Aorta (tissue), 5 donors: ENCODE measurements at regions not wholly inside any gene's neighbourhood (a gene's known extent, or its start where the extent isn't known, plus 50 kb on each side); places are given as distances from the start of the nearest gene placed in this dataset.
"Not testable (repeated sequence)": the region's sequence is repeated elsewhere in the genome, so short reads cannot be mapped to it uniquely, and the experiment has no call there.

ENCODE experiments used
- ATAC-seq: fragments of 200-7000 bp; cut with Tn5 transposase; one replicate; pipeline ENCODE4 v1.9.1; 2022; ENCODE audit warnings: moderate library complexity; ENCODE audit not compliant: low FRiP score
- DNase-seq, 2 donors: peaks; one replicate each; pipeline ENCODE4 v3.0.0-alpha.2; 2020
- H3K27ac ChIP-seq, 2 donors: one replicate each; pipeline ENCODE4 v1.5.1; 2013; ENCODE audit warnings: low read length in 2 of 2, mild to moderate bottlenecking in 2 of 2, moderate library complexity in 2 of 2, control low read depth in 1 of 2, inconsistent platforms in 1 of 2, low read depth in 1 of 2
- H3K27me3 ChIP-seq, 2 donors: one replicate each; pipeline ENCODE4 v1.6.1; 2013; ENCODE audit warnings: control low read depth in 1 of 2, low read length in 1 of 2, mild to moderate bottlenecking in 1 of 2, moderate library complexity in 1 of 2; ENCODE audit not compliant: insufficient read depth in 2 of 2, control insufficient read depth in 1 of 2
- H3K36me3 ChIP-seq, 2 donors: one replicate each; pipeline ENCODE4 v1.6.1; 2013; ENCODE audit warnings: control low read depth in 1 of 2, low read length in 1 of 2, mild to moderate bottlenecking in 1 of 2; ENCODE audit not compliant: insufficient read depth in 2 of 2, control insufficient read depth in 1 of 2
- H3K4me1 ChIP-seq, 2 donors: one replicate each; pipeline ENCODE4 v1.6.1; 2013; ENCODE audit warnings: low read length in 2 of 2, control low read depth in 1 of 2, mild to moderate bottlenecking in 1 of 2, moderate library complexity in 1 of 2; ENCODE audit not compliant: insufficient read depth in 2 of 2, control insufficient read depth in 1 of 2
- H3K4me3 ChIP-seq, 2 donors: one replicate each; pipeline ENCODE4 v1.5.1; 2013; ENCODE audit warnings: low read length in 2 of 2, control low read depth in 1 of 2, mild to moderate bottlenecking in 1 of 2
- H3K9me3 ChIP-seq: one replicate; pipeline ENCODE4 v1.6.1; 2013; ENCODE audit warnings: mild to moderate bottlenecking, low read length; ENCODE audit not compliant: control insufficient read depth
- WGBS, 2 donors: extraction: QIAGEN DNeasy Blood & Tissue Kit; methylation state at CpG; one replicate each; pipeline ENCODE4 v1.1.7; 2013; 5-methylcytosine and 5-hydroxymethylcytosine counted together
- intact Hi-C, 2 donors: fragments of 100-400 bp; cut with DNase I; formaldehyde crosslinking; loops; one replicate each; pipeline versions ENCODE4 v1.14.2 to v1.15.0; 2022
- donor health status: healthy with polysubstance abuse.
- donor health status: Bipolar disorder and iron deficiency.
- donor health status: DM: no; HTN: no; CAD: no.
- donor health status: DM: no; HTN: no; CAD: no.
- donor health status: DM: yes; HTN: yes; CAD: no.

GRCh38 chr4:146108756-146109155 is 66.8 kb upstream of the LSM6 start:
- 67 to 71% methylated on average over 1 of the region's 1 CpG for WGBS, 2 donors
- intact Hi-C loops = no loop called here
- H3K9me3 ChIP-seq = no peaks in the 10 kb centered on the region
- no peaks in the 10 kb centered on the region for H3K36me3 ChIP-seq
- H3K27ac ChIP-seq = no peak overlapping the region
- no peak overlapping the region for H3K4me3 ChIP-seq
- H3K4me1 ChIP-seq = no peaks in the 10 kb centered on the region
- no peaks in the 10 kb centered on the region for H3K27me3 ChIP-seq
- DNase-seq (no peak), ATAC-seq (no peak)

- WGBS, 2 donors = 87 to 91% methylated on average over 3 of the region's 3 CpGs
- no peaks in the 10 kb centered on the region for H3K27me3 ChIP-seq
- H3K4me3 ChIP-seq = no peak overlapping the region
- DNase-seq = no peak
- H3K9me3 ChIP-seq = no peaks in the 10 kb centered on the region
- no peak for ATAC-seq
- no peak overlapping the region for H3K27ac ChIP-seq
- intact Hi-C loops = no loop called here
- H3K4me1 ChIP-seq = no peaks in the 10 kb centered on the region
- H3K36me3 ChIP-seq = no peaks in the 10 kb centered on the region
These were observed 67.8 kb upstream of the LSM6 start for GRCh38 chr4:146107587-146108240.

GRCh38 chr4:146105464-146105863 is 70.1 kb upstream of the LSM6 start:
- DNase-seq (no peak), ATAC-seq (no peak)
- H3K4me1 ChIP-seq = no peaks in the 10 kb centered on the region
- H3K4me3 ChIP-seq = no peak overlapping the region
- 92 to 94% methylated on average over 1 of the region's 1 CpG for WGBS, 2 donors
- intact Hi-C loops = no loop called here
- H3K27ac ChIP-seq = no peak overlapping the region
- no peaks in the 10 kb centered on the region for H3K36me3 ChIP-seq
- no peaks in the 10 kb centered on the region for H3K9me3 ChIP-seq
- H3K27me3 ChIP-seq = no peaks in the 10 kb centered on the region

- intact Hi-C loops = no loop called here
- Histone ChIP-seq H3K9me3 (no peaks in the 10 kb centered on the region), H3K36me3 (no peaks in the 10 kb centered on the region), H3K4me1 (no peaks in the 10 kb centered on the region), H3K27ac (no peak overlapping the region), H3K27me3 (no peaks in the 10 kb centered on the region), H3K4me3 (no peak overlapping the region)
- ATAC-seq (no peak), DNase-seq (no peak)
- 78 to 84% methylated on average over 4 of the region's 4 CpGs for WGBS, 2 donors
These were observed 71.0 kb upstream of the LSM6 start for GRCh38 chr4:146104541-146104940.

GRCh38 chr4:146104052-146104451 is 71.5 kb upstream of the LSM6 start:
- H3K27ac ChIP-seq, DNase-seq, H3K27me3 ChIP-seq, intact Hi-C loops, H3K9me3 ChIP-seq, H3K4me3 ChIP-seq, ATAC-seq, H3K4me1 ChIP-seq, H3K36me3 ChIP-seq: not testable (repeated sequence)
- 93 to 96% methylated on average over 9 of the region's 9 CpGs for WGBS, 2 donors

- DNase-seq = no peak
- WGBS, 2 donors = 75 to 78% methylated on average over 3 of the region's 3 CpGs
- Histone ChIP-seq H3K36me3 (no peaks in the 10 kb centered on the region), H3K27ac (no peak overlapping the region), H3K4me1 (peaks cover 0 to 2% of the 10 kb centered on the region in 2 donors), H3K4me3 (no peak overlapping the region), H3K27me3 (no peaks in the 10 kb centered on the region), H3K9me3 (no peaks in the 10 kb centered on the region)
- no peak for ATAC-seq
- intact Hi-C loops = no loop called here
These were observed 75.9 kb upstream of the LSM6 start for GRCh38 chr4:146099585-146099984.

GRCh38 chr4:146098978-146099377 is 76.5 kb upstream of the LSM6 start:
- DNase-seq = no peak
- 81 to 85% methylated on average over 2 of the region's 2 CpGs for WGBS, 2 donors
- no peak for ATAC-seq
- H3K27me3 ChIP-seq = no peaks in the 10 kb centered on the region
- peaks cover 0 to 2% of the 10 kb centered on the region in 2 donors for H3K4me1 ChIP-seq
- H3K4me3 ChIP-seq = no peak overlapping the region
- H3K36me3 ChIP-seq = no peaks in the 10 kb centered on the region
- H3K27ac ChIP-seq = no peak overlapping the region
- intact Hi-C loops = no loop called here
- no peaks in the 10 kb centered on the region for H3K9me3 ChIP-seq

GRCh38 chr4:146098397-146098796 is 77.1 kb upstream of the LSM6 start:
- intact Hi-C loops = no loop called here
- ATAC-seq = no peak
- H3K27me3 ChIP-seq = no peaks in the 10 kb centered on the region
- H3K36me3 ChIP-seq = no peaks in the 10 kb centered on the region
- no peak overlapping the region for H3K4me3 ChIP-seq
- DNase-seq = no peak
- H3K27ac ChIP-seq = no peak overlapping the region
- WGBS, 2 donors = 86 to 93% methylated on average over 1 of the region's 1 CpG
- peaks cover 0 to 2% of the 10 kb centered on the region in 2 donors for H3K4me1 ChIP-seq
- H3K9me3 ChIP-seq = no peaks in the 10 kb centered on the region

GRCh38 chr4:146096371-146096770 is 79.1 kb upstream of the LSM6 start:
- H3K4me3 ChIP-seq = no peak overlapping the region
- WGBS, 2 donors = 83 to 87% methylated on average over 2 of the region's 2 CpGs
- intact Hi-C loops = no loop called here
- no peaks in the 10 kb centered on the region for H3K36me3 ChIP-seq
- H3K4me1 ChIP-seq = peaks cover 0 to 2% of the 10 kb centered on the region in 2 donors
- H3K9me3 ChIP-seq = no peaks in the 10 kb centered on the region
- H3K27ac ChIP-seq = no peak overlapping the region
- no peak for DNase-seq
- H3K27me3 ChIP-seq = no peaks in the 10 kb centered on the region
- no peak for ATAC-seq
